ENCODE measurements at regions not wholly inside any gene's neighbourhood (a gene's known extent, or its start where the extent isn't known, plus 50 kb on each side); places are given as distances from the start of the nearest gene placed in this dataset.
"Not testable (repeated sequence)": the region's sequence is repeated elsewhere in the genome, so short reads cannot be mapped to it uniquely, and the experiment has no call there.

GRCh38 chr3:194868831-194869230 is 183.1 kb downstream of the FAM43A start:
- no peak for TF ChIP-seq CTCF (IDR thresholded peaks at IDR 0.05; ENCODE audit: low read depth, low read length)
- in situ Hi-C loops (cut with HindIII; ENCODE audit: low sequenced_read_pairs) = no loop called here
- no peak overlapping the region for H3K4me3 ChIP-seq (ENCODE audit: low read depth, low read length)
- DNase-seq (ENCODE audit: low read depth, low spot score) = no peak

GRCh38 chr3:194869482-194870169 is 183.9 kb downstream of the FAM43A start:
- DNase-seq (ENCODE audit: low read depth, low spot score) = peak; percentile 71
- in situ Hi-C loops (cut with HindIII; ENCODE audit: low sequenced_read_pairs) = no loop called here
- TF ChIP-seq CTCF (IDR thresholded peaks at IDR 0.05; ENCODE audit: low read depth, low read length) = no peak
- no peak overlapping the region for H3K4me3 ChIP-seq (ENCODE audit: low read depth, low read length)

GRCh38 chr3:194870394-194871110 is 184.9 kb downstream of the FAM43A start:
- in situ Hi-C loops (cut with HindIII; ENCODE audit: low sequenced_read_pairs) = no loop called here
- no peak for TF ChIP-seq CTCF (IDR thresholded peaks at IDR 0.05; ENCODE audit: low read depth, low read length)
- DNase-seq (ENCODE audit: low read depth, low spot score) = peak; percentile 47
- H3K4me3 ChIP-seq (ENCODE audit: low read depth, low read length) = no peak overlapping the region

GRCh38 chr3:194871143-194871863 is 185.6 kb downstream of the FAM43A start:
- in situ Hi-C loops (cut with HindIII; ENCODE audit: low sequenced_read_pairs) = no loop called here
- TF ChIP-seq CTCF (IDR thresholded peaks at IDR 0.05; ENCODE audit: low read depth, low read length) = no peak
- no peak overlapping the region for H3K4me3 ChIP-seq (ENCODE audit: low read depth, low read length)
- peak; percentile 90 for DNase-seq (ENCODE audit: low read depth, low spot score)

- in situ Hi-C loops (cut with HindIII; ENCODE audit: low sequenced_read_pairs) = no loop called here
- DNase-seq (ENCODE audit: low read depth, low spot score) = peak; percentile 18
- TF ChIP-seq CTCF (IDR thresholded peaks at IDR 0.05; ENCODE audit: low read depth, low read length) = no peak
- no peak overlapping the region for H3K4me3 ChIP-seq (ENCODE audit: low read depth, low read length)
Observed at GRCh38 chr3:194871864-194872668, 186.4 kb downstream of the FAM43A start.

- in situ Hi-C loops (cut with HindIII; ENCODE audit: low sequenced_read_pairs) = no loop called here
- TF ChIP-seq CTCF (IDR thresholded peaks at IDR 0.05; ENCODE audit: low read depth, low read length) = no peak
- no peak overlapping the region for H3K4me3 ChIP-seq (ENCODE audit: low read depth, low read length)
- DNase-seq (ENCODE audit: low read depth, low spot score) = peak; percentile 51
Observed at GRCh38 chr3:194872669-194872977, 186.9 kb downstream of the FAM43A start.

GRCh38 chr3:194873474-194873873 is 187.8 kb downstream of the FAM43A start:
- H3K4me3 ChIP-seq (ENCODE audit: low read depth, low read length); in situ Hi-C loops (cut with HindIII; ENCODE audit: low sequenced_read_pairs); DNase-seq (ENCODE audit: low read depth, low spot score): not testable (repeated sequence)

Data from astrocyte of the spinal cord (primary cell).